Activated T-cell treated with anti-CD3 and anti-CD28 coated beads, Interleukin-2, amount 50 U/mL, for 72 hours (primary cell): ENCODE measurements at regions not wholly inside any gene's neighbourhood (a gene's known extent, or its start where the extent isn't known, plus 50 kb on each side); places are given as distances from the start of the nearest gene placed in this dataset.

ENCODE experiments used
- ATAC-seq, 2 donors: fragments of 150-1000 bp; cut with Tn5 transposase; replicated peaks in 1 of 2; 2 replicates each; pipeline ENCODE4 v1.10.0; 2021; ENCODE audit warnings: moderate library complexity in 2 of 2, mild to moderate bottlenecking in 1 of 2
- DNase-seq, 2 donors: peaks; one replicate each; pipeline ENCODE4 v3.0.0; 2021 to 2022; ENCODE audit warnings: mixed read lengths in 1 of 2
- H3K27ac Mint-ChIP-seq: one replicate; pipeline ENCODE4 v1.8.0; 2022; ENCODE audit warnings: mild to moderate bottlenecking, moderate library complexity, mixed read lengths
- H3K27me3 Mint-ChIP-seq: one replicate; pipeline ENCODE4 v1.8.0; 2022; ENCODE audit warnings: low read depth, mixed read lengths
- H3K36me3 Mint-ChIP-seq, 2 donors: one replicate each; pipeline ENCODE4 v1.8.0; 2022; ENCODE audit warnings: mixed read lengths in 2 of 2, mild to moderate bottlenecking in 1 of 2; ENCODE audit not compliant: insufficient read depth in 2 of 2
- H3K4me1 Mint-ChIP-seq: one replicate; pipeline ENCODE4 v1.8.0; 2022; ENCODE audit warnings: low read depth, mixed read lengths
- H3K4me3 Mint-ChIP-seq, 2 donors: one replicate each; pipeline ENCODE4 v1.8.0; 2022; ENCODE audit warnings: mild to moderate bottlenecking in 2 of 2, mixed read lengths in 2 of 2, moderate library complexity in 2 of 2
- H3K9me3 Mint-ChIP-seq, 2 donors: one replicate each; pipeline ENCODE4 v1.8.0; 2022; ENCODE audit warnings: mixed read lengths in 2 of 2

DNA sequence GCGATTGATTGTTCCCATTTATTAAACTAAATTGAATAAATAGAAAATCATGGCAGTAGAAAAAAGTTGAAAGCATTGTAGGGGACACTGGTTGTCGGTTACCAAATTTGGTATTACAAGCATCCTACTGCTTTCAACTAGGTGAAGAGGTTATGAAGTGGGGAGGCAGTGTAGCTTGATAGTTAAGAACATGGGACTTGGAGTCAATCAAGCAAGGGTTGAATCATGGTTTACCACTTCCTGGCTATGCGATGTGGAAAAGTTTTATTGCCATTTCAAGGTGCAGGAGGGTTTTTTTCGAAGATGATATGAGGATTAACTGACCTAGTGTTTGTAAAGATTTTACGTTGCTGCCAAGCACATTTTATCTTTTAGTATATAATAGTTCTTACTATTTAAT is 318.2 kb upstream of the KCNH8 start:
- Mint-ChIP-seq H3K4me3 (peak overlapping the region; percentile 27 to 39), H3K27ac (peak overlapping the region; percentile 26)

DNA sequence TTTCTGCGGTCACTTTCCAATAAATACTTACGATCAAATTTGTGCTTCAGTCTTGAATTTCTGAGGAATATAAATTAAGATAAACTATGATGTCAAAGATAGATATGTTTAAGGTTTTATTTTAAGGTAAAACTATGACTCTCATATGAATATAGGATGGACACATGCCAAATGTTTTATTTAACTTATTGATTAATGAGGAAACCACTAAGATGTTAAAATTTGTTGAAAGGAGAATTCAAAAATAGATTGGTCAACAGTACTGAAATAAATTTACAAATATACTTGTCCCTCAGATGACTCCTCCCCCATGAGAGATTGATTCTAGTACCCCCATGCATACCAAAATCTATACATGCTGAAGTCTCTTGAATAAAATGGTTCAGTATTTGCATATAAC is 319.7 kb upstream of the KCNH8 start:
- ATAC-seq (no peak), DNase-seq (no peak)
- H3K4me3 Mint-ChIP-seq, result no peak overlapping the region
- peaks cover 24% of the 10 kb centered on the region for H3K4me1 Mint-ChIP-seq
- no peak overlapping the region for H3K27ac Mint-ChIP-seq
- H3K27me3 Mint-ChIP-seq, result no peaks in the 10 kb centered on the region
- H3K9me3 Mint-ChIP-seq, result no peaks in the 10 kb centered on the region
- no peaks in the 10 kb centered on the region for H3K36me3 Mint-ChIP-seq

More for the DNA sequence above, 318.2 kb upstream of the KCNH8 start:
- peaks cover 24% of the 10 kb centered on the region for H3K4me1 Mint-ChIP-seq
- no peaks in the 10 kb centered on the region for H3K9me3 Mint-ChIP-seq
- no peaks in the 10 kb centered on the region for H3K27me3 Mint-ChIP-seq
- ATAC-seq (peak; percentile 64 to 73), DNase-seq (peak in 1 of 2 donors; percentile 12)
- no peaks in the 10 kb centered on the region for H3K36me3 Mint-ChIP-seq

DNA sequence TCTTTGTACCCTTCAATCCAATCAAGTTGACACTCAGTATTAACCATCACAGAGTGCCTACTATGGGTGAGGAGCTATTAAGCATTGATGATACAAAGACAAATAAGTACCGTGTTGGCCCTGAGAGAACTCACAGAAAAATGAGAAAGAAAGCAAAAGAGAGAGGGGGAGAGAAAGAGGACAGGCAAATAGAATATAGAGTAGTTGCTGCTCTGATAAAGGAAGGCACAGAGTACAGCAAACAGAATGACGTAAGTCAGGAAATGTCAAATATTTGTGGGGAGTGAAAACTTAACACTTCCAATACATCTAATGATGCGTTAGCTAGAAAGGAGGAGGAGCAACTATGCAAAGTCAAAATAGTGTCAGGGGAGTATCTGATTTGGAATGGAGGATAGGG is 320.6 kb upstream of the KCNH8 start:
- Mint-ChIP-seq H3K4me1 (peaks cover 24% of the 10 kb centered on the region), H3K4me3 (no peak overlapping the region), H3K27me3 (no peaks in the 10 kb centered on the region), H3K36me3 (no peaks in the 10 kb centered on the region), H3K9me3 (no peaks in the 10 kb centered on the region), H3K27ac (no peak overlapping the region)
- DNase-seq, result no peak
- peak; percentile 18 to 26 for ATAC-seq

DNA sequence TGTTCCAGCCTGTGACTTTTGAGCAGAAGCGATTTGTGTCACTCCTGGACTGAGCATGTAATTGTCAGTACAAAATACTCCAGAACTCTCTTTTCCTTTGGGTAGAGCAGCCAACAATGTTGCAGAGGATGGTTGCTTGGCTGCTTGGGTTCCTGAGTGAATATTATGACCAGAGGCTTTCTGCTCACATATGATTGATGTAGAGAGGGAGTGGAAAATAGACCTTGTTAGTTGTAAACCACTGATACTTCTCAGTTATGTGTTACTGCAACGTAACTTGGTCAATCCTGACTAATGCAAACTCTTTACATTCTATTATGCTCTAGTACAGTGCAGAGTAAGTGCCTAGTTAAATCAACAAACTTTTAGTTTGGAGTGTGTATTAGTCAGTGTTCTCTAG is 322.6 kb upstream of the KCNH8 start:
- H3K36me3 Mint-ChIP-seq, result no peaks in the 10 kb centered on the region
- H3K4me1 Mint-ChIP-seq, result peaks cover 19% of the 10 kb centered on the region
- no peak overlapping the region for H3K27ac Mint-ChIP-seq
- H3K9me3 Mint-ChIP-seq, result no peaks in the 10 kb centered on the region
- no peaks in the 10 kb centered on the region for H3K27me3 Mint-ChIP-seq
- DNase-seq (no peak), ATAC-seq (peak; percentile 65 to 73)
- no peak overlapping the region for H3K4me3 Mint-ChIP-seq

DNA sequence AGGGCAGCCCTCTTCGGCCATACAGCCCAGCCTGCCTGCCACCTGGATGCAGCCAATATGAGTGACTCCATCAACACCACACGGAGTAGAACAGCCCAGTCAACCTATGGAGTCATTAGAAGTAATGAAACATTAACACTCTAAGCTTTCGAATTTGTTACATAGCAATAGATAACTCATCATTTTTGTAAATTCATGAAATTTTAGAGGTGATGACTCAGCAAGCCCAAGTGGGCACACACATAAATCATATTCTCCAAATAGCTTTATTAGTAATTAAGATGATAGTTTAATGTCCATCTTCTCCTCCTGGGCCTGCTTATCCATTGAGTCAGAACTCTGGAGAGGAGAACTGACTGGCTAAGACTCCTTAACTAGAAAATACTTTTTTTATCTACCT is 335.0 kb upstream of the KCNH8 start:
- Mint-ChIP-seq H3K27ac (no peak overlapping the region), H3K36me3 (peaks cover 8 to 9% of the 10 kb centered on the region in 2 donors), H3K4me1 (peaks cover 42% of the 10 kb centered on the region), H3K27me3 (no peaks in the 10 kb centered on the region), H3K4me3 (no peak overlapping the region), H3K9me3 (peaks cover 0 to 11% of the 10 kb centered on the region in 2 donors)
- no peak for ATAC-seq
- no peak for DNase-seq

DNA sequence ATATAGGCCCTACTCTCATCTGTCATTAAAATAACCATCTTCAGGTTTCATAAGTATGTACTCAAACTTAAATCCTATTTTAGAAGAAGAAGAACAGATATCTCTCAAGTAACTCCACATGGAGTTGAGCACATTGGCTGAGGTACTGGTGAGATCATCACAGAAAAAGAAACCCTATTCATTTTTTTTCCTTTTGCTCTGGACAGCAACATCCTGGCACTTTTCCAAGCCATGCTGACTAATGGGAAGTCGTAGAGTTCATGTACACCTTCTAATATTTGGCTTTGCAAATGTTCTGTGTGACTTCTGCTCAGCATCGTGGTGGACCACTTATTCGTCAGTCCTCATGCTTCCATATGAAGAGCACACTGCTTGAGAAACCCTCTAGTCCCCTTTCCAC is 336.0 kb upstream of the KCNH8 start:
- Mint-ChIP-seq H3K4me3 (no peak overlapping the region), H3K9me3 (peaks cover 0 to 9% of the 10 kb centered on the region in 2 donors), H3K27ac (no peak overlapping the region)

DNA sequence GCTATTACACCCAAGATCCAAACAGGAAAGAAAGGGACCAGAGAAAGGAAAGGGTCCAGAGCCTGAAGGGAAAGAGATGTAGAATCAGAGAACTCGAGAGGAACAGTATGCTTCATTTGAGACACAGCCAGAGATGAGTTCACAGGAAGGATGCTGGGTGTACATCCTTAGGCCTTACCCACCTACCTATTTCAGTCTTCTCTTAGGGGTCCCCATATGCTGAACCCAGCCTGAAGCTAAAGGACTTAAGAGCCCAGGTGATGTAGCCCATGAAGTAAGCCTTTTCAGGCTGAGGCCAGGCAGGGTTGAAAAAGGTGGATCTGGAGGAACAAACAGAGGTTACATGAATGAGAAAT is 338.0 kb upstream of the KCNH8 start:
- peaks cover 3% of the 10 kb centered on the region in 2 donors for H3K36me3 Mint-ChIP-seq
- peak overlapping the region; percentile 29 to 32 for H3K4me3 Mint-ChIP-seq
- H3K27me3 Mint-ChIP-seq, result no peaks in the 10 kb centered on the region
- peaks cover 66% of the 10 kb centered on the region for H3K4me1 Mint-ChIP-seq
- peak overlapping the region; percentile 76 for H3K27ac Mint-ChIP-seq
- peak in 1 of 2 donors; percentile 10 for DNase-seq
- H3K9me3 Mint-ChIP-seq, result peaks cover 0 to 9% of the 10 kb centered on the region in 2 donors
- peak; percentile 61 to 63 for ATAC-seq

More for the DNA sequence above, 336.0 kb upstream of the KCNH8 start:
- no peak for ATAC-seq
- Mint-ChIP-seq H3K4me1 (peaks cover 52% of the 10 kb centered on the region), H3K27me3 (no peaks in the 10 kb centered on the region), H3K36me3 (peaks cover 3 to 6% of the 10 kb centered on the region in 2 donors)
- no peak for DNase-seq

DNA sequence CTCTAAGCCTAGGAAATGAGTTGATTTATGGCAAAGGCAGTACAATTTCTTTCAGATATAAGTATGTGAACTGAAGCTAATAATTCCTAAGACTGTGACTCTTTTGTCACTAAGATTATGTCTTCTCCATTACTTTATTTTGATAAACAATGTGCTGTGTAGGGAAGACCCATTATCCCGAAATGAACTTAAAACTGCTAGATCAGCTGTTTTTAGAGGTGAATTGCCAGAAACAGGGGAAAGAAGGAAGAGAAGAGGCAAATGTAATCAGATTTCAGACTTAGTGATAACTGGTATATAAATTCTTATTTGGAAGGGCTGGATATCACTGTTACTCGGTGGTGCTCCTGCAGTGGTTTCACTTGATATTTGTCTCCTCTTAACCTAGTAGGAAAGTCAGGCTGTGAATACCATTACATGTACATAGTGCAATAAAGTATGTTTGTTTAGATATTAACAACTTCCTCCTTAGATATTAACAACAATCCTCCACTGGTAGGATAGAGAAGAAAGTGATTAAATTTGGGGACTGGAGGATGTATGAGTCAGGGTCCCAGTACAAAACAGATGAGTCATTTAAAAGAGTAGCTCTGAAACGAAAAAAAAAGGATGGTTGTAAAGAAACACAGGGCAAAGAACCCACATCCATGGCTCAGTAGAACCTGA is 338.5 kb upstream of the KCNH8 start:
- ATAC-seq (peak; percentile 73 to 77), DNase-seq (no peak)
- peaks cover 3% of the 10 kb centered on the region in 2 donors for H3K36me3 Mint-ChIP-seq
- peaks cover 66% of the 10 kb centered on the region for H3K4me1 Mint-ChIP-seq
- H3K4me3 Mint-ChIP-seq, result peak overlapping the region; percentile 29 to 32
- H3K27ac Mint-ChIP-seq, result peak overlapping the region; percentile 76
- H3K9me3 Mint-ChIP-seq, result peaks cover 0 to 8% of the 10 kb centered on the region in 2 donors
- H3K27me3 Mint-ChIP-seq, result no peaks in the 10 kb centered on the region

DNA sequence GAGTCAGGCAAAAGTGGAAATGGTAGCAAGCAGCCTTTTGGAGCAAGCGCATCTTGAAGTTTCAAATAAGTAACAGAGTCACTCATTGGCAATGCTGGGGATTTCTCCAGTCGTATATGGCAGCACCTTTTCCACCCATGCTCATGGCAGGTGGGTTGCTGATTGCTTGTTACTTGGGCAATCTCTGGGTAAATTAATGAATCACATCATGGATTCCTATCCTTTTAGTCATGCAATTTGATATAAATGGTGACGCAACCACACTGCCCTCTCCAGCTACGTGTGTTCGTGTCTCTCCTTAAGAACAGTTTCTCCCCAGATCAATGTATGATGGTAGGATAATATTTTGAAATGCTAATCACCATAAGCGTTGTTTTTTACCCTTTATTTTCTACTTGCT is 339.9 kb upstream of the KCNH8 start:
- peaks cover 1 to 3% of the 10 kb centered on the region in 2 donors for H3K36me3 Mint-ChIP-seq
- ATAC-seq (peak in 1 of 2 donors; percentile 12), DNase-seq (no peak)
- H3K27me3 Mint-ChIP-seq, result no peaks in the 10 kb centered on the region
- H3K4me3 Mint-ChIP-seq, result no peak overlapping the region
- H3K4me1 Mint-ChIP-seq, result peaks cover 66% of the 10 kb centered on the region
- H3K9me3 Mint-ChIP-seq, result peaks cover 0 to 9% of the 10 kb centered on the region in 2 donors
- peak overlapping the region; percentile 35 for H3K27ac Mint-ChIP-seq

DNA sequence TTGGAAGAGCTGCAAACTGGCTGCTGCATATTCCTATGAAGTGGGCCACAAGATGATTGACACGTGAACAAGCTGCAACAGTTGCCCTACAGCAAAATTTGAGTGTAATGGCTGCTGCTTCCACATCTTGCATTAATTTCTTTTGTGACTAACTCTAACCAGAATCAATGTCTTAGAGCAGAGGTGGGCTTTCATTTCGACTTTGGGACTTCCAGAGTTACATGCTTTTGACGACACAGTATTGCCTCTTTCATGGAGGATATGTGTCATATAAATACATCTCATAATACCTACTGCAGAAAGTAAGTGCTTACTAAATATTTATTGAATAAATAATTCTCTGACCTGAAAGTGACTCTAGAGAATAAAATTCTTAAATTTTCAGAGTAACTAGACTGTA is 340.7 kb upstream of the KCNH8 start:
- peak in 1 of 2 donors; percentile 13 for DNase-seq
- Mint-ChIP-seq H3K9me3 (peaks cover 0 to 3% of the 10 kb centered on the region in 2 donors), H3K27ac (peak overlapping the region; percentile 35), H3K36me3 (peaks cover 1 to 2% of the 10 kb centered on the region in 2 donors), H3K27me3 (no peaks in the 10 kb centered on the region), H3K4me1 (peaks cover 60% of the 10 kb centered on the region), H3K4me3 (no peak overlapping the region)
- peak; percentile 64 to 70 for ATAC-seq

DNA sequence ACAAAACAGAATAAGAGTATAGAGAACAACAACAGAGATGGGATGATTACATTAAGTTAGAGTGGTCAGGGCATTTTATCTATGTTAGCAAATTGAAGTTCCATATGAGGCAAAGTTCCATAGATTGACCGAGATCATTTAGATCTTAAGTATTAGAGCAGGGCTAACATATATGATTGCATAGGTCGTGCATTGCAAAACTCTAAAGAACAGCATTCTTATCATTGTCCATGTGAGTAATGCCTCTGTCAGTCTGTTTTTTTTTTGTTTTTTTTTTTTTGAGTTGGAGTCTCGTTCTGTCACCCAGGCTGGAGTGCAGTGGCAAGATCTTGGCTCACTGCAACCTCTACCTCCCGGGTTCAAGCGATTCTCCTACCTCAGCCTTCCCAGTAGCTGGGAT is 341.7 kb upstream of the KCNH8 start:
- Mint-ChIP-seq H3K27me3 (no peaks in the 10 kb centered on the region), H3K4me3 (no peak overlapping the region), H3K9me3 (peaks cover 0 to 3% of the 10 kb centered on the region in 2 donors), H3K27ac (peak overlapping the region; percentile 7), H3K4me1 (peaks cover 51% of the 10 kb centered on the region), H3K36me3 (peaks cover 1 to 2% of the 10 kb centered on the region in 2 donors)
- no peak for DNase-seq
- ATAC-seq, result no peak

DNA sequence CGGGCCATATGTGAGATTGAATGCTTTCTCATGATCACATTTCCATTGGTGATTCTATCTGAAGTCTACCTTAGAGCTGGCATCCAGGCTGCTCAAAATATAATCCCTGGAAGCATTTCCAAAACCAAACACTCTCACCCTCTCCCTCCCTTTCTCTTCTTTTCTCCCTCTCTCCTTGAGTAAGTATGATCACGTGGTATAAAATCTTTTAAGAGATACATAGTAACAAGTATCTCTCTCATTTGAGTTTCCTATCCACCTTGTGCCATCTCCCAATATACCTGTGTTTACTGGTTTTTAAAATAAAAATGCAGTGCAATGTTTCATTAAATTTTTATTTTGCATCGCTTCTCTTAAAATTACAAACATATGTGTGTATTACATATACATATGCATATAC is 350.9 kb upstream of the KCNH8 start:
- peaks cover 0 to 3% of the 10 kb centered on the region in 2 donors for H3K36me3 Mint-ChIP-seq
- H3K27me3 Mint-ChIP-seq, result no peaks in the 10 kb centered on the region
- ATAC-seq (no peak), DNase-seq (no peak)
- no peaks in the 10 kb centered on the region for H3K9me3 Mint-ChIP-seq
- H3K4me1 Mint-ChIP-seq, result no peaks in the 10 kb centered on the region
- no peak overlapping the region for H3K4me3 Mint-ChIP-seq
- peak overlapping the region; percentile 68 for H3K27ac Mint-ChIP-seq

DNA sequence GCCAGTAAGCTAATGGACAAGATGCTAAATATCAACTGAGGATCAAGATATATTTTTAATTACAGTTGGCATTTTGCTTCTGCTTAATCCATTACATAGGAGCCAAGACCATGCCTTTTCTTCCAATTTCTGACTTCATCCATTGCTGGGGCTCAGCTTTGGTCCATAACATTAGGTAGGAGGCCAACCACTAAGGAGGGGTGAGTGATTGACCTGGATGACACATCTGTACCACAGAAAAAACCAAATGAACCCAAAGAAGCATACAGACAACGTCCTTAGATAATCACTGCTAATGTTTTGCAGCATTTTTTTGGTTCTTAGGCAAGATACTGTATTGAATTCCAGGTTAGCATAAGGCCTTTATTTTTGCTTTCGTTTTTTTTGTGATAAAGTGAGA is 353.2 kb upstream of the KCNH8 start:
- DNase-seq (no peak), ATAC-seq (no peak)
- H3K36me3 Mint-ChIP-seq, result peaks cover 0 to 3% of the 10 kb centered on the region in 2 donors
- H3K9me3 Mint-ChIP-seq, result no peaks in the 10 kb centered on the region
- peaks cover 10% of the 10 kb centered on the region for H3K4me1 Mint-ChIP-seq
- H3K27me3 Mint-ChIP-seq, result no peaks in the 10 kb centered on the region
- H3K27ac Mint-ChIP-seq, result no peak overlapping the region
- no peak overlapping the region for H3K4me3 Mint-ChIP-seq

DNA sequence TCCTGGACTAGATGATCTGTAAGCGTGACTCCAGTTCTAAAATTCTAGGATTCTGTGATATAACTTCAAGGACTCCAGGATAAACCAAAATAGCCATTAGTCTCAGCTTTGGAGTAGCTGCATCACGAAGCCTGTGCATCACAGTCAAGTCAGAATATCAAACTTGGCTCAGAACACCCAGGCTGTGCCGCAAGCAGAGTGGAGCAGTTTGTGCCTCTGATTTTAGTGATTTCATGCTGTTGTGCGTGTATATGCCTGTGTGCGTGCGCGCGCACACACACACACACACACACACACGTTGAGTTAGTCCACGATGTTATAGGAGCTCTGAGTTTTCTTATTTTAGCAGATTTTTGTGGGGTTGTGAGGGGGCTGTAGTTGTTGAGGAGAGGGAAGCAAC is 356.6 kb upstream of the KCNH8 start:
- no peaks in the 10 kb centered on the region for H3K27me3 Mint-ChIP-seq
- H3K27ac Mint-ChIP-seq, result no peak overlapping the region
- no peak for DNase-seq
- H3K36me3 Mint-ChIP-seq, result peaks cover 0 to 1% of the 10 kb centered on the region in 2 donors
- H3K4me1 Mint-ChIP-seq, result peaks cover 10% of the 10 kb centered on the region
- H3K4me3 Mint-ChIP-seq, result peak overlapping the region; percentile 1 to 31
- H3K9me3 Mint-ChIP-seq, result peaks cover 0 to 2% of the 10 kb centered on the region in 2 donors
- ATAC-seq, result no peak
